ENCODE measurements at regions not wholly inside any gene's neighbourhood (a gene's known extent, or its start where the extent isn't known, plus 50 kb on each side); places are given as distances from the start of the nearest gene placed in this dataset.

DNA sequence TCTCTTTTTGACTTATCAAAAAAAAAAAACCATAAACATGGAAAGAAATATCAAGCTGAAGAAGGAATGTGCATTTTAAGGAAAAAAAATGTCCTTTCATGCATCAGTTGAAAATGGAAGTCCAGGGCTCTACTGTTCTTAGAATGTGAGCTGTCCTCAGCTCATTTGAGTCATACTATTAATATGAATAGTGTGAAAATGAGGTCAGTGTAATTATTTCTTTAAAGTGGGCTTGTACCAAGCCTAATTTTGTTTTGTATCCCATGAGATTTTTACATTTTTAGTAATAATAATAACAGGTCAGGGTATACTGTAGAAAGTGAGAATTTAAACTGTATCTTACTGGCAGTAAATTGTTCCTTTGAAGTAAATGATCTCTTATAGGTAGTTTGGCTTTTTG, 148.5 kb downstream of the NAA11 start:
- no peak for DNase-seq
- Histone ChIP-seq H3K9me3 (ENCODE audit: insufficient read depth, low read length, severe bottlenecking) (no peaks in the 10 kb centered on the region), H3K4me1 (ENCODE audit: insufficient read depth, low read length) (no peaks in the 10 kb centered on the region), H3K27ac (ENCODE audit: low read length) (no peak overlapping the region), H3K9ac (ENCODE audit: low read depth, low read length) (no peak overlapping the region), H3K79me2 (ENCODE audit: insufficient read depth, low read length) (no peaks in the 10 kb centered on the region), H2AFZ (ENCODE audit: low read depth, low read length) (no peak overlapping the region), H3K4me2 (ENCODE audit: insufficient read depth, low read length) (no peak overlapping the region), H3K36me3 (ENCODE audit: insufficient read depth, low read length) (no peaks in the 10 kb centered on the region), H3K4me3 (ENCODE audit: low read depth in 1 of 2, low read length in 2 of 2) (no peak overlapping the region), H4K20me1 (ENCODE audit: insufficient read depth, low read length) (no peaks in the 10 kb centered on the region), H3K27me3 (ENCODE audit: insufficient read depth, low read length, poor library complexity) (no peaks in the 10 kb centered on the region)
- no peak for ATAC-seq (ENCODE audit: insufficient read depth, low read depth)
- no peak for TF ChIP-seq EZH2 (IDR thresholded peaks at IDR 0.05; ENCODE audit: borderline replicate concordance, low read depth, low read length, severe bottlenecking)
- TF ChIP-seq, protein P1, sequence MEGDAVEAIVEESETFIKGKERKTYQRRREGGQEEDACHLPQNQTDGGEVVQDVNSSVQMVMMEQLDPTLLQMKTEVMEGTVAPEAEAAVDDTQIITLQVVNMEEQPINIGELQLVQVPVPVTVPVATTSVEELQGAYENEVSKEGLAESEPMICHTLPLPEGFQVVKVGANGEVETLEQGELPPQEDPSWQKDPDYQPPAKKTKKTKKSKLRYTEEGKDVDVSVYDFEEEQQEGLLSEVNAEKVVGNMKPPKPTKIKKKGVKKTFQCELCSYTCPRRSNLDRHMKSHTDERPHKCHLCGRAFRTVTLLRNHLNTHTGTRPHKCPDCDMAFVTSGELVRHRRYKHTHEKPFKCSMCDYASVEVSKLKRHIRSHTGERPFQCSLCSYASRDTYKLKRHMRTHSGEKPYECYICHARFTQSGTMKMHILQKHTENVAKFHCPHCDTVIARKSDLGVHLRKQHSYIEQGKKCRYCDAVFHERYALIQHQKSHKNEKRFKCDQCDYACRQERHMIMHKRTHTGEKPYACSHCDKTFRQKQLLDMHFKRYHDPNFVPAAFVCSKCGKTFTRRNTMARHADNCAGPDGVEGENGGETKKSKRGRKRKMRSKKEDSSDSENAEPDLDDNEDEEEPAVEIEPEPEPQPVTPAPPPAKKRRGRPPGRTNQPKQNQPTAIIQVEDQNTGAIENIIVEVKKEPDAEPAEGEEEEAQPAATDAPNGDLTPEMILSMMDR (IDR thresholded peaks at IDR 0.05; ENCODE audit: borderline replicate concordance, extremely low read depth, low read length, poor library complexity, severe bottlenecking): no peak

DNA sequence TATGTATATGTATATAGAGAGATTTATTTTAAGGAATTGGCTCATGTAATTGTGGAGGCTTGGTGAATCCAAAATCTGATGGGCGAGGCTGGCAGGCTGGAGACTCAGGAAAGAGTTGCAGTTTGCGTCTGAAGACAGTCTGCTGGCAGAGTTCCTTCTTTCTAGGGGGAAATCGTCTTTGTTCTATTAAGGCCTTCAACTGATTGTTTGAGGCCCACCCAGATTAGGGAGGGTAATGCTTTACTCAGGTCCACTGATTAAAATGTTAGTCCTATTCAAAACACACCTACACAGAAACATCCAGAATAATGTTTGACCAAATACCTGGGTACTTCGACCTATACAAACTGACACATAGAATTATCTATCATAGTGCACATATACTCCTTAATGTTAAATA, 149.5 kb downstream of the NAA11 start:
- Histone ChIP-seq H3K79me2 (ENCODE audit: insufficient read depth, low read length) (no peaks in the 10 kb centered on the region), H3K4me3 (ENCODE audit: low read depth in 1 of 2, low read length in 2 of 2) (no peak overlapping the region), H3K9me3 (ENCODE audit: insufficient read depth, low read length, severe bottlenecking) (no peaks in the 10 kb centered on the region), H2AFZ (ENCODE audit: low read depth, low read length) (no peak overlapping the region), H3K36me3 (ENCODE audit: insufficient read depth, low read length) (no peaks in the 10 kb centered on the region), H3K4me2 (ENCODE audit: insufficient read depth, low read length) (no peak overlapping the region), H4K20me1 (ENCODE audit: insufficient read depth, low read length) (no peaks in the 10 kb centered on the region), H3K9ac (ENCODE audit: low read depth, low read length) (no peak overlapping the region), H3K27me3 (ENCODE audit: insufficient read depth, low read length, poor library complexity) (no peaks in the 10 kb centered on the region), H3K4me1 (ENCODE audit: insufficient read depth, low read length) (no peaks in the 10 kb centered on the region), H3K27ac (ENCODE audit: low read length) (no peak overlapping the region)
- no peak for ATAC-seq (ENCODE audit: insufficient read depth, low read depth)
- DNase-seq: no peak
- TF ChIP-seq, protein P1 (IDR thresholded peaks at IDR 0.05; ENCODE audit: borderline replicate concordance, extremely low read depth, low read length, poor library complexity, severe bottlenecking): no peak
- no peak for TF ChIP-seq EZH2 (IDR thresholded peaks at IDR 0.05; ENCODE audit: borderline replicate concordance, low read depth, low read length, severe bottlenecking)

DNA sequence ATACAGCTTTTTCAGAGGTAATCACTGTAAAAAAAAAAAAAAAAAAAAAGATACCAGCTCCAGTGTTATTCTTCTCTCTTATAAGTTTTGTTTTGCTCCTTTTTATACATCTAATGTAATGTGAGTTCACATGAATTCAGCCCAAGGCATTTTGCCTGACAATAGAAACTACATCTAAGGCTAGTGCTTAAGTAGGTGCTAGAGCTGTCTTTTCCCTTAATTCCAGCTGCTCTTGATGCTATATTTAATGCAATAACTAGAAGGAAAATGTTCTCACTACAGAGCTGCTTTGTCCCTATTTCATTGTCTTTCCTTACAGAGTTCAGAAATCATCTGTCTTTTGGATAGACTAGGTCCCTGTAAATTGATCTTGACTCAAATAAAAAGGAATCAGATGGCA, 150.1 kb downstream of the NAA11 start:
- Histone ChIP-seq H3K27ac (ENCODE audit: low read length) (no peak overlapping the region), H3K79me2 (ENCODE audit: insufficient read depth, low read length) (no peaks in the 10 kb centered on the region), H3K36me3 (ENCODE audit: insufficient read depth, low read length) (no peaks in the 10 kb centered on the region), H3K4me3 (ENCODE audit: low read depth in 1 of 2, low read length in 2 of 2) (no peak overlapping the region), H3K27me3 (ENCODE audit: insufficient read depth, low read length, poor library complexity) (no peaks in the 10 kb centered on the region), H4K20me1 (ENCODE audit: insufficient read depth, low read length) (no peaks in the 10 kb centered on the region), H3K9ac (ENCODE audit: low read depth, low read length) (no peak overlapping the region), H2AFZ (ENCODE audit: low read depth, low read length) (no peak overlapping the region), H3K4me2 (ENCODE audit: insufficient read depth, low read length) (no peak overlapping the region), H3K4me1 (ENCODE audit: insufficient read depth, low read length) (no peaks in the 10 kb centered on the region), H3K9me3 (ENCODE audit: insufficient read depth, low read length, severe bottlenecking) (no peaks in the 10 kb centered on the region)
- TF ChIP-seq EZH2 (IDR thresholded peaks at IDR 0.05; ENCODE audit: borderline replicate concordance, low read depth, low read length, severe bottlenecking): no peak
- TF ChIP-seq, protein P1 (IDR thresholded peaks at IDR 0.05; ENCODE audit: borderline replicate concordance, extremely low read depth, low read length, poor library complexity, severe bottlenecking): no peak
- ATAC-seq (ENCODE audit: insufficient read depth, low read depth) (no peak), DNase-seq (no peak)

Measured in DND-41 (cell line).